Neural cell (in vitro differentiated cells): ENCODE measurements at regions not wholly inside any gene's neighbourhood (a gene's known extent, or its start where the extent isn't known, plus 50 kb on each side); places are given as distances from the start of the nearest gene placed in this dataset.
"Not testable (repeated sequence)": the region's sequence is repeated elsewhere in the genome, so short reads cannot be mapped to it uniquely, and the experiment has no call there.

Source experiments
- EP300 ChIP-seq: fragments of 450-650 bp; conservative IDR thresholded peaks from 2 replicates; pipeline ENCODE4 v1.6.1; 2014; ENCODE audit warnings: antibody characterized with exemption, mild to moderate bottlenecking, moderate library complexity; ENCODE audit not compliant: poor library complexity, severe bottlenecking
- EZH2 ChIP-seq: fragments of 200-600, 300-800 bp; shearing (Covaris generic), sonication (generic); IDR thresholded peaks from 2 replicates; pipeline ENCODE4 v1.6.1; 2014; ENCODE audit warnings: antibody characterized with exemption, low read length, borderline replicate concordance, mild to moderate bottlenecking; ENCODE audit not compliant: insufficient read depth, poor library complexity, severe bottlenecking
- POLR2AphosphoS5 ChIP-seq: IDR thresholded peaks from 2 replicates; pipeline ENCODE4 v1.6.1; 2012
- RAD21 ChIP-seq: fragments of 450-650 bp; conservative IDR thresholded peaks from 2 replicates; pipeline ENCODE4 v1.6.1; 2014; ENCODE audit warnings: antibody characterized with exemption, mild to moderate bottlenecking, moderate library complexity
- SMC3 ChIP-seq: fragments of 450-650 bp; conservative IDR thresholded peaks from 2 replicates; pipeline ENCODE4 v1.6.1; 2014; ENCODE audit warnings: antibody characterized with exemption, mild to moderate bottlenecking, moderate library complexity; ENCODE audit not compliant: poor library complexity
- TAF1 ChIP-seq: IDR thresholded peaks from 2 replicates; pipeline ENCODE4 v1.6.1; 2012; ENCODE audit warnings: low read depth
- TF ChIP-seq, protein P1 (sequence below): fragments of 450-650 bp; IDR thresholded peaks from 2 replicates; pipeline ENCODE4 v1.5.1; 2014; ENCODE audit warnings: antibody characterized with exemption, mild to moderate bottlenecking, moderate library complexity; ENCODE audit not compliant: poor library complexity, severe bottlenecking

DNA sequence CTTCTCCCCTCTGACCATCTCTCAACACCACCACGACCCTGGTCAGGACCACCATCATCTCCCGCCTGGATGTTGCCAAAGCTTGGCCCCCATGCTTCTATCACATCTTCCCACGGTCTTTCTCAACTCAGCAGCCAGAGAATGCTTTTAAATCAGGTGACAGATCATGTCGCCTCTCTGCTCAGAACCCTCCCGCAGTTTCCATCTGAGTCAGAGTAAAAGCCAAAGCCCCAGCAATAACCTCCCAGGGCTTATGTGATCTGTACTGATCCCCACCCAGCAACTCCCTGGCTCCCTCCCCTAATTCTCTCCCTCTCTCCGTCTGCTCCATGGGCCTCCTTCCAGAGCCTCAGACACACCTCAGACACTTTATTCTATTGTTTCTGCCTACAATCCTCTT lies 193.1 kb downstream of the CEP170 start:
- TF ChIP-seq EP300, EZH2, TAF1, RAD21, SMC3, POLR2AphosphoS5: not testable (repeated sequence)
- TF ChIP-seq, protein P1, sequence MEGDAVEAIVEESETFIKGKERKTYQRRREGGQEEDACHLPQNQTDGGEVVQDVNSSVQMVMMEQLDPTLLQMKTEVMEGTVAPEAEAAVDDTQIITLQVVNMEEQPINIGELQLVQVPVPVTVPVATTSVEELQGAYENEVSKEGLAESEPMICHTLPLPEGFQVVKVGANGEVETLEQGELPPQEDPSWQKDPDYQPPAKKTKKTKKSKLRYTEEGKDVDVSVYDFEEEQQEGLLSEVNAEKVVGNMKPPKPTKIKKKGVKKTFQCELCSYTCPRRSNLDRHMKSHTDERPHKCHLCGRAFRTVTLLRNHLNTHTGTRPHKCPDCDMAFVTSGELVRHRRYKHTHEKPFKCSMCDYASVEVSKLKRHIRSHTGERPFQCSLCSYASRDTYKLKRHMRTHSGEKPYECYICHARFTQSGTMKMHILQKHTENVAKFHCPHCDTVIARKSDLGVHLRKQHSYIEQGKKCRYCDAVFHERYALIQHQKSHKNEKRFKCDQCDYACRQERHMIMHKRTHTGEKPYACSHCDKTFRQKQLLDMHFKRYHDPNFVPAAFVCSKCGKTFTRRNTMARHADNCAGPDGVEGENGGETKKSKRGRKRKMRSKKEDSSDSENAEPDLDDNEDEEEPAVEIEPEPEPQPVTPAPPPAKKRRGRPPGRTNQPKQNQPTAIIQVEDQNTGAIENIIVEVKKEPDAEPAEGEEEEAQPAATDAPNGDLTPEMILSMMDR = not testable (repeated sequence)
